GM23338 (cell line): ENCODE measurements at regions not wholly inside any gene's neighbourhood (a gene's known extent, or its start where the extent isn't known, plus 50 kb on each side); places are given as distances from the start of the nearest gene placed in this dataset.

Experiments used
- CREB1 ChIP-seq: fragments of 250-450 bp; sonication (Bioruptor Pico); IDR thresholded peaks from 2 replicates; pipeline ENCODE4 v1.5.0; 2020; ENCODE audit warnings: low read depth, mild to moderate bottlenecking, moderate library complexity
- EZH2 ChIP-seq: fragments of 200-600 bp; sonication (generic); IDR thresholded peaks from one replicate; pipeline ENCODE4 v1.8.0; 2017; ENCODE audit warnings: antibody characterized with exemption, mild to moderate bottlenecking, low read depth; ENCODE audit not compliant: unreplicated experiment
- EZH2phosphoT487 ChIP-seq: fragments of 200-600 bp; sonication (generic); IDR thresholded peaks from one replicate; pipeline ENCODE4 v1.8.1; 2018; ENCODE audit warnings: antibody characterized with exemption; ENCODE audit not compliant: unreplicated experiment
- JUNB ChIP-seq: IDR thresholded peaks from one replicate; pipeline ENCODE4 v1.6.1; 2016; ENCODE audit warnings: antibody characterized with exemption; ENCODE audit not compliant: unreplicated experiment
- POLR2AphosphoS5 ChIP-seq: IDR thresholded peaks from 2 replicates; pipeline ENCODE4 v1.6.1; 2016; ENCODE audit warnings: antibody characterized with exemption, low read depth
- STAT1 ChIP-seq: IDR thresholded peaks from one replicate; pipeline ENCODE4 v1.6.1; 2016; ENCODE audit warnings: antibody characterized with exemption; ENCODE audit not compliant: unreplicated experiment
- ZNF114 ChIP-seq: fragments of 250-450 bp; sonication (Bioruptor Pico); IDR thresholded peaks from 2 replicates; pipeline ENCODE4 v1.5.0; 2020; ENCODE audit warnings: mild to moderate bottlenecking, moderate library complexity
- ZNF331 ChIP-seq: fragments of 250-450 bp; sonication (Bioruptor Pico); IDR thresholded peaks from 2 replicates; pipeline ENCODE4 v1.5.0; 2020; ENCODE audit warnings: low read depth, mild to moderate bottlenecking, moderate library complexity
- TF ChIP-seq, protein P1 (sequence below), 2 experiments: fragments of 200-600 bp in 1 of 2; sonication (generic) in 1 of 2; conservative IDR thresholded peaks; 2 replicates each; pipeline versions ENCODE4 v1.5.1 to v1.6.1; 2016 to 2017; ENCODE audit warnings: antibody characterized with exemption in 2 of 2, low read depth in 2 of 2, mild to moderate bottlenecking in 2 of 2, moderate library complexity in 1 of 2
- TF ChIP-seq, protein P2 (sequence below): IDR thresholded peaks from 2 replicates; pipeline ENCODE4 v1.6.1; 2016; ENCODE audit warnings: antibody characterized with exemption
- TF ChIP-seq, protein P3 (sequence below): IDR thresholded peaks from one replicate; pipeline ENCODE4 v1.6.1; 2018; ENCODE audit warnings: antibody characterized with exemption; ENCODE audit not compliant: unreplicated experiment

DNA sequence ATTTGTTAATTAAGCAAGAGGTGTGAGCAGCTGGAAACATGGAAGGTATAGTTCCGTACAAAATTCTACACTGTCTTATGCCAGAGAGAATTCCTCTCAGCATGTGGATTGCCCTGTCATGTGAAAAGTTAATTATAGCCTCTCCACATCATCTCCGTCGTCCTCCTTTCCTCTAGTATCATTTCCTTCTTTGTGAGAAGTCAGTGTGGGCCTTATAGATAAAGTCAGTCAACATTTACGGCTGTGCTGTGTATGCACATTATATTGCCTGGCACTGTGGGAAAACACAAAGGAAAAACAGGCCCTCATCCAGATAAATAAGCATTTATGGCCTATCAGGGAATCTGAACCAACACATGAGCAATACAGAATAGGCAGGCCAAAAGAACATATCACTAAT lies 236.6 kb downstream of the SEC23A start:
- TF ChIP-seq, protein P1, sequence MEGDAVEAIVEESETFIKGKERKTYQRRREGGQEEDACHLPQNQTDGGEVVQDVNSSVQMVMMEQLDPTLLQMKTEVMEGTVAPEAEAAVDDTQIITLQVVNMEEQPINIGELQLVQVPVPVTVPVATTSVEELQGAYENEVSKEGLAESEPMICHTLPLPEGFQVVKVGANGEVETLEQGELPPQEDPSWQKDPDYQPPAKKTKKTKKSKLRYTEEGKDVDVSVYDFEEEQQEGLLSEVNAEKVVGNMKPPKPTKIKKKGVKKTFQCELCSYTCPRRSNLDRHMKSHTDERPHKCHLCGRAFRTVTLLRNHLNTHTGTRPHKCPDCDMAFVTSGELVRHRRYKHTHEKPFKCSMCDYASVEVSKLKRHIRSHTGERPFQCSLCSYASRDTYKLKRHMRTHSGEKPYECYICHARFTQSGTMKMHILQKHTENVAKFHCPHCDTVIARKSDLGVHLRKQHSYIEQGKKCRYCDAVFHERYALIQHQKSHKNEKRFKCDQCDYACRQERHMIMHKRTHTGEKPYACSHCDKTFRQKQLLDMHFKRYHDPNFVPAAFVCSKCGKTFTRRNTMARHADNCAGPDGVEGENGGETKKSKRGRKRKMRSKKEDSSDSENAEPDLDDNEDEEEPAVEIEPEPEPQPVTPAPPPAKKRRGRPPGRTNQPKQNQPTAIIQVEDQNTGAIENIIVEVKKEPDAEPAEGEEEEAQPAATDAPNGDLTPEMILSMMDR (conservative IDR thresholded peaks at IDR 0.05; ENCODE audit: low read depth in 2 of 2) = no peak
- TF ChIP-seq, protein P2, sequence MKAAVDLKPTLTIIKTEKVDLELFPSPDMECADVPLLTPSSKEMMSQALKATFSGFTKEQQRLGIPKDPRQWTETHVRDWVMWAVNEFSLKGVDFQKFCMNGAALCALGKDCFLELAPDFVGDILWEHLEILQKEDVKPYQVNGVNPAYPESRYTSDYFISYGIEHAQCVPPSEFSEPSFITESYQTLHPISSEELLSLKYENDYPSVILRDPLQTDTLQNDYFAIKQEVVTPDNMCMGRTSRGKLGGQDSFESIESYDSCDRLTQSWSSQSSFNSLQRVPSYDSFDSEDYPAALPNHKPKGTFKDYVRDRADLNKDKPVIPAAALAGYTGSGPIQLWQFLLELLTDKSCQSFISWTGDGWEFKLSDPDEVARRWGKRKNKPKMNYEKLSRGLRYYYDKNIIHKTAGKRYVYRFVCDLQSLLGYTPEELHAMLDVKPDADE = no peak
- TF ChIP-seq EZH2 (no peak), POLR2AphosphoS5 (no peak), ZNF331 (CRISPR knock-in tag) (no peak), CREB1 (CRISPR knock-in tag) (no peak), ZNF114 (CRISPR knock-in tag) (no peak), STAT1 (no peak), EZH2phosphoT487 (no peak), JUNB (no peak)
- TF ChIP-seq, protein P3, sequence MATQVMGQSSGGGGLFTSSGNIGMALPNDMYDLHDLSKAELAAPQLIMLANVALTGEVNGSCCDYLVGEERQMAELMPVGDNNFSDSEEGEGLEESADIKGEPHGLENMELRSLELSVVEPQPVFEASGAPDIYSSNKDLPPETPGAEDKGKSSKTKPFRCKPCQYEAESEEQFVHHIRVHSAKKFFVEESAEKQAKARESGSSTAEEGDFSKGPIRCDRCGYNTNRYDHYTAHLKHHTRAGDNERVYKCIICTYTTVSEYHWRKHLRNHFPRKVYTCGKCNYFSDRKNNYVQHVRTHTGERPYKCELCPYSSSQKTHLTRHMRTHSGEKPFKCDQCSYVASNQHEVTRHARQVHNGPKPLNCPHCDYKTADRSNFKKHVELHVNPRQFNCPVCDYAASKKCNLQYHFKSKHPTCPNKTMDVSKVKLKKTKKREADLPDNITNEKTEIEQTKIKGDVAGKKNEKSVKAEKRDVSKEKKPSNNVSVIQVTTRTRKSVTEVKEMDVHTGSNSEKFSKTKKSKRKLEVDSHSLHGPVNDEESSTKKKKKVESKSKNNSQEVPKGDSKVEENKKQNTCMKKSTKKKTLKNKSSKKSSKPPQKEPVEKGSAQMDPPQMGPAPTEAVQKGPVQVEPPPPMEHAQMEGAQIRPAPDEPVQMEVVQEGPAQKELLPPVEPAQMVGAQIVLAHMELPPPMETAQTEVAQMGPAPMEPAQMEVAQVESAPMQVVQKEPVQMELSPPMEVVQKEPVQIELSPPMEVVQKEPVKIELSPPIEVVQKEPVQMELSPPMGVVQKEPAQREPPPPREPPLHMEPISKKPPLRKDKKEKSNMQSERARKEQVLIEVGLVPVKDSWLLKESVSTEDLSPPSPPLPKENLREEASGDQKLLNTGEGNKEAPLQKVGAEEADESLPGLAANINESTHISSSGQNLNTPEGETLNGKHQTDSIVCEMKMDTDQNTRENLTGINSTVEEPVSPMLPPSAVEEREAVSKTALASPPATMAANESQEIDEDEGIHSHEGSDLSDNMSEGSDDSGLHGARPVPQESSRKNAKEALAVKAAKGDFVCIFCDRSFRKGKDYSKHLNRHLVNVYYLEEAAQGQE = no peak
